WTC11 (cell line): ENCODE measurements at regions not wholly inside any gene's neighbourhood (a gene's known extent, or its start where the extent isn't known, plus 50 kb on each side); places are given as distances from the start of the nearest gene placed in this dataset.

Experiments used
- ATAC-seq: fragments of 200-7000 bp; cut with Tn5 transposase; 2 replicates; pipeline ENCODE4 v1.10.0; 2021; ENCODE audit warnings: mild to moderate bottlenecking, moderate library complexity
- CTCF ChIA-PET: fragments of 300-600 bp; sonication (Branson Sonifier 250); formaldehyde crosslinking; loops from one replicate; lab custom pipeline; 2021; ENCODE audit warnings: antibody characterized with exemption; lab: Charles Lee
- POLR2A ChIA-PET: fragments of 350-600 bp; sonication (Branson Sonifier 250); formaldehyde crosslinking; loops from one replicate; lab custom pipeline; 2021; ENCODE audit warnings: antibody characterized with exemption; lab: Charles Lee
- DNase-seq: peaks from one replicate; pipeline ENCODE4 v3.0.0; 2021; ENCODE audit warnings: low spot score
- H3K27ac Mint-ChIP-seq: 2 replicates; pipeline ENCODE4 v1.8.0; 2021; ENCODE audit warnings: mixed read lengths
- H3K27me3 Mint-ChIP-seq: 2 replicates; pipeline ENCODE4 v1.8.0; 2021; ENCODE audit warnings: low read depth, mild to moderate bottlenecking, moderate library complexity, mixed read lengths
- H3K36me3 Mint-ChIP-seq: 2 replicates; pipeline ENCODE4 v1.8.0; 2021; ENCODE audit warnings: mixed read lengths
- H3K4me1 Mint-ChIP-seq: 2 replicates; pipeline ENCODE4 v1.8.0; 2022; ENCODE audit warnings: mixed read lengths
- H3K4me3 Mint-ChIP-seq: 2 replicates; pipeline ENCODE4 v1.8.0; 2021; ENCODE audit warnings: mild to moderate bottlenecking, moderate library complexity, mixed read lengths
- H3K9me3 Mint-ChIP-seq: 2 replicates; pipeline ENCODE4 v1.8.0; 2021; ENCODE audit warnings: mixed read lengths
- ATF1 ChIP-seq: sonication (generic); formaldehyde crosslinking; IDR thresholded peaks from 2 replicates; pipeline ENCODE4 v1.8.1; 2023; ENCODE audit warnings: mild to moderate bottlenecking, moderate library complexity, missing genetic modification reagents
- CREB1 ChIP-seq: sonication (generic); formaldehyde crosslinking; IDR thresholded peaks from 2 replicates; pipeline ENCODE4 v1.8.0; 2023; ENCODE audit warnings: mild to moderate bottlenecking, missing genetic modification reagents
- CREM ChIP-seq: sonication (generic); formaldehyde crosslinking; IDR thresholded peaks from 2 replicates; pipeline ENCODE4 v1.8.1; 2022; ENCODE audit warnings: mild to moderate bottlenecking, missing genetic modification reagents, moderate library complexity
- ELF4 ChIP-seq: sonication (generic); formaldehyde crosslinking; IDR thresholded peaks from 2 replicates; pipeline ENCODE4 v1.8.1; 2022; ENCODE audit warnings: low read depth, mild to moderate bottlenecking, moderate library complexity, missing genetic modification reagents
- EMX1 ChIP-seq: fragments of 250-450 bp; sonication (Bioruptor Pico); IDR thresholded peaks from 2 replicates; pipeline ENCODE4 v1.8.0; 2021; ENCODE audit warnings: mild to moderate bottlenecking
- JAZF1 ChIP-seq: fragments of 250-450 bp; sonication (Bioruptor Pico); IDR thresholded peaks from 2 replicates; pipeline ENCODE4 v1.9.0; 2021; ENCODE audit warnings: moderate library complexity, mild to moderate bottlenecking, inconsistent platforms
- NFATC4 ChIP-seq: fragments of 250-450 bp; sonication (Bioruptor Pico); IDR thresholded peaks from 2 replicates; pipeline ENCODE4 v1.9.0; 2021; ENCODE audit warnings: mild to moderate bottlenecking
- PRRX2 ChIP-seq: fragments of 250-450 bp; sonication (Bioruptor Pico); IDR thresholded peaks from 2 replicates; pipeline ENCODE4 v1.8.0; 2021; ENCODE audit warnings: mild to moderate bottlenecking
- SMAD3 ChIP-seq: sonication (generic); formaldehyde crosslinking; IDR thresholded peaks from 2 replicates; pipeline ENCODE4 v1.8.0; 2022; ENCODE audit warnings: missing genetic modification reagents, mild to moderate bottlenecking, borderline replicate concordance
- TP53 ChIP-seq: sonication (generic); formaldehyde crosslinking; IDR thresholded peaks from 2 replicates; pipeline ENCODE4 v1.8.1; 2023; ENCODE audit warnings: mild to moderate bottlenecking, missing genetic modification reagents
- ZNF317 ChIP-seq: sonication (generic); formaldehyde crosslinking; IDR thresholded peaks from 2 replicates; pipeline ENCODE4 v1.8.1; 2023; ENCODE audit warnings: low read depth, mild to moderate bottlenecking, moderate library complexity, missing genetic modification reagents, borderline replicate concordance
- ZNF423 ChIP-seq: fragments of 250-450 bp; sonication (Bioruptor Pico); IDR thresholded peaks from 2 replicates; pipeline ENCODE4 v2.1.2; 2022; ENCODE audit warnings: mild to moderate bottlenecking, moderate library complexity
- TF ChIP-seq, protein P1 (sequence below): fragments of 250-450 bp; sonication (Bioruptor Pico); IDR thresholded peaks from 2 replicates; pipeline ENCODE4 v1.8.0; 2021; ENCODE audit warnings: mild to moderate bottlenecking
- TF ChIP-seq, protein P2 (sequence below): sonication (generic); formaldehyde crosslinking; conservative IDR thresholded peaks from 2 replicates; pipeline ENCODE4 v1.8.1; 2023; ENCODE audit warnings: mild to moderate bottlenecking, low read depth, missing genetic modification reagents, moderate library complexity
- TF ChIP-seq, protein P3 (sequence below): sonication (generic); formaldehyde crosslinking; IDR thresholded peaks from 2 replicates; pipeline ENCODE4 v1.8.0; 2022; ENCODE audit warnings: mild to moderate bottlenecking, missing genetic modification reagents
- TF ChIP-seq, protein P4 (sequence below): fragments of 250-450 bp; sonication (Bioruptor Pico); IDR thresholded peaks from 2 replicates; pipeline ENCODE4 v1.9.0; 2021; ENCODE audit warnings: mild to moderate bottlenecking, borderline replicate concordance
- TF ChIP-seq, protein P5 (sequence below): sonication (generic); formaldehyde crosslinking; IDR thresholded peaks from 2 replicates; pipeline ENCODE4 v1.8.0; 2022; ENCODE audit warnings: mild to moderate bottlenecking, missing genetic modification reagents
- TF ChIP-seq, protein P6 (sequence below): fragments of 250-450 bp; sonication (Bioruptor Pico); IDR thresholded peaks from 2 replicates; pipeline ENCODE4 v1.9.0; 2021; ENCODE audit warnings: mild to moderate bottlenecking
- TF ChIP-seq, protein P7 (sequence below): sonication (generic); formaldehyde crosslinking; IDR thresholded peaks from 2 replicates; pipeline ENCODE4 v1.8.1; 2023; ENCODE audit warnings: mild to moderate bottlenecking, moderate library complexity, missing genetic modification reagents
- TF ChIP-seq, protein P8 (sequence below): fragments of 250-450 bp; sonication (Bioruptor Pico); IDR thresholded peaks from 2 replicates; pipeline ENCODE4 v1.9.0; 2021; ENCODE audit warnings: moderate library complexity, mild to moderate bottlenecking, inconsistent platforms, borderline replicate concordance

DNA sequence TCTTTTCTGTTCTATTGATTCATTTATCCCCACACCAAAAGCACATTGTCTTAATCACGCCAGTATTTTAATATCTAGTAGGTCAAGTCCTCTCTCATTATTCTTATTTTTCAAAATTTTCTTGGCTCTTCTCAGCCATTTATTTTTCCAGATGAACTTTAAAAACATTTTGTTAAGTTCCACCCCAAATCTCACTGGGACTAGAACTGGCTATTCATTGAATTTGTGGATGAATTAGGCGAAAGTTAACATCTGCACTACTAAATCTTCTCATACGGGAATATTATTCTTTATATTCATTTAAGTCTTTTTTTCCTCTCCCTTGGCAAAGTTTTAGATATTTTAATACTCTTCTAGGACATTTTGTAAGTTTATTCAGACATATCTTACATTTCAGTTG is 295.2 kb upstream of the MGMT start:
- Mint-ChIP-seq H3K36me3 (no peaks in the 10 kb centered on the region), H3K27me3 (no peaks in the 10 kb centered on the region; the same call in 1 of the 2 replicates), H3K27ac (no peak overlapping the region), H3K9me3 (0 out of 2 replicates have a peak, but pooled peaks cover 3% of the 10 kb centered on the region), H3K4me1 (peaks cover 6% of the 10 kb centered on the region), H3K4me3 (no peak overlapping the region)
- TF ChIP-seq, protein P1, sequence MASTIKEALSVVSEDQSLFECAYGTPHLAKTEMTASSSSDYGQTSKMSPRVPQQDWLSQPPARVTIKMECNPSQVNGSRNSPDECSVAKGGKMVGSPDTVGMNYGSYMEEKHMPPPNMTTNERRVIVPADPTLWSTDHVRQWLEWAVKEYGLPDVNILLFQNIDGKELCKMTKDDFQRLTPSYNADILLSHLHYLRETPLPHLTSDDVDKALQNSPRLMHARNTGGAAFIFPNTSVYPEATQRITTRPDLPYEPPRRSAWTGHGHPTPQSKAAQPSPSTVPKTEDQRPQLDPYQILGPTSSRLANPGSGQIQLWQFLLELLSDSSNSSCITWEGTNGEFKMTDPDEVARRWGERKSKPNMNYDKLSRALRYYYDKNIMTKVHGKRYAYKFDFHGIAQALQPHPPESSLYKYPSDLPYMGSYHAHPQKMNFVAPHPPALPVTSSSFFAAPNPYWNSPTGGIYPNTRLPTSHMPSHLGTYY (CRISPR knock-in tag): no peak
- DNase-seq (no peak), ATAC-seq (no peak)
- ChIA-PET POLR2A (no interaction called here), CTCF (no interaction called here)

DNA sequence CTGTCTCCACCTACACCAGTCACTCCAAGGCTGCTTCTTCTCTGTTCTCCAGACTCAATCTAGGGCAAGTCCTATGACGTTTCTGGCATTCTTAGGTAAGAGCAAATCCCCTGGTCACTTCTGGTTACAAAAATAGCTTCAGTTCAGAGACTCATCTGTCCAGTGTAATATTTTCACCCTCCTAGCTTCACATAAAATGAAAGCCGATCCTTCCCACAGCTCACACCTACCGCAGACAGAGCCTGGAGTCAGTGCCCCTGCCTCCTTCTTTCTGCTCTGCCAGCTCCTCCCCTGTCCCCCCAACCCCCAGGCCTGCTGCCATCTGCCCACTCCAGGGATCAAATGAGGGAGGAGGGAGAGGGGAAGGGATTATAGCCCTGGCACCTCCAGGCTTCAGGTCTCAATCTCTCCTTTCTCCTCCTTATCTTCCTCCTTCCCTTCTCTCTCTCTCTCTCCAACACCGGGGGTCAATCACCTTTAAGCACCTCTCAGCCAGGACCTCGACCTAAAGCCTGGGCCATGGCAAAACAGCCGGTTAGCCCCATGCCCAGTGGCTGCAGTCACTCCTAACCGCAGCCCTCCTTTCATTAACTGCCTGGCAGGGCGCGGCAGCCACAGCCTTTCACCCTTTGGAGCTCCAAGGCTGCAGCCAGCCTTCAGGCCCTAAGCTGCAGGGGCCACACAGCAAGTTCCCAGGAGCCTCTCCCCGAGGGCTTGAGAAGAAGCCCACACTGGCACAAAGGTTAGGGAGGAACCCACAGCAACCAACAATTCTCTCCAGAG is 292.6 kb upstream of the MGMT start:
- H3K27ac Mint-ChIP-seq: no peak overlapping the region
- CTCF ChIA-PET: no interaction called here
- POLR2A ChIA-PET: no interaction called here

DNA sequence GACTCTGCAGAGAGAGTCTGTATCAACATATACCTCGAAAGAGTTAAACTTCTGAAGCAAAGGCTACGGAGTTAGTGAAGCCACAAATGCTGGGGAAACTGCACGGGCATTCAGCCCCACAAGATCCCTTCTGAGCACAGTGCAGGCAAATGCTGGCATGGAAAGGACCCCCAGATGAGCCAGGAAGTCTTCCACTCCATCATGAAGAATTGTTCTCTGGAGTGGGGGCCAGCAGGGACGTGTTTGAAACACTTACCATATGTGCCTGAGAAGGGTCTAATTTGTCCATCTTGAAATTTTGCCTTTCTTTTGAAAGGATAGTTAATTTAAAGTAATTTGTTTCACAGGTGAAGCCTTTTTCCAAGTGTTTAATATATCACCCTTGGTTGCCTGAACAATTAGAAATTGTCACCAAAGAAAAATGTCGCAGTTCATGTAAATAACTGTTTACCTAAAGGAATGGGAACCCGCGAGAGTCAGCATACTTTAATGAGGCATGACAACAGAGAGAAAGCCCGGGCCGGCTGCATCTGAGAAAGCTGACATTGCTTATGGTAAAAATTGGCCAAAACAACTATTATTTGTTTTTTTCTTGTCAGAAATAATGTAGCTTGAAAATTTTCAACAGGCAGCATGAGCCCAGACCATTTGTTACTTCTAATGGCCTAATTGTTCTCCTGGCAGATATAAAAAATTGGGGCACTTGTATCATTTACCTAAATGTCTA is 287.6 kb upstream of the MGMT start:
- Mint-ChIP-seq H3K4me3 (no peak overlapping the region), H3K27me3 (no peaks in the 10 kb centered on the region; the same call in 1 of the 2 replicates), H3K9me3 (no peaks in the 10 kb centered on the region), H3K4me1 (peaks cover 9% of the 10 kb centered on the region), H3K36me3 (no peaks in the 10 kb centered on the region), H3K27ac (no peak overlapping the region)
- ChIA-PET POLR2A (no interaction called here), CTCF (no interaction called here)
- no peak for DNase-seq
- no peak for ATAC-seq
- TF ChIP-seq ELF4 (CRISPR knock-in tag) (no peak), CREB1 (CRISPR knock-in tag) (no peak), EMX1 (CRISPR knock-in tag) (no peak), ZNF423 (CRISPR knock-in tag) (no peak), ZNF317 (CRISPR knock-in tag) (no peak), ATF1 (CRISPR knock-in tag) (no peak), JAZF1 (CRISPR knock-in tag) (no peak)
- TF ChIP-seq, protein P2, sequence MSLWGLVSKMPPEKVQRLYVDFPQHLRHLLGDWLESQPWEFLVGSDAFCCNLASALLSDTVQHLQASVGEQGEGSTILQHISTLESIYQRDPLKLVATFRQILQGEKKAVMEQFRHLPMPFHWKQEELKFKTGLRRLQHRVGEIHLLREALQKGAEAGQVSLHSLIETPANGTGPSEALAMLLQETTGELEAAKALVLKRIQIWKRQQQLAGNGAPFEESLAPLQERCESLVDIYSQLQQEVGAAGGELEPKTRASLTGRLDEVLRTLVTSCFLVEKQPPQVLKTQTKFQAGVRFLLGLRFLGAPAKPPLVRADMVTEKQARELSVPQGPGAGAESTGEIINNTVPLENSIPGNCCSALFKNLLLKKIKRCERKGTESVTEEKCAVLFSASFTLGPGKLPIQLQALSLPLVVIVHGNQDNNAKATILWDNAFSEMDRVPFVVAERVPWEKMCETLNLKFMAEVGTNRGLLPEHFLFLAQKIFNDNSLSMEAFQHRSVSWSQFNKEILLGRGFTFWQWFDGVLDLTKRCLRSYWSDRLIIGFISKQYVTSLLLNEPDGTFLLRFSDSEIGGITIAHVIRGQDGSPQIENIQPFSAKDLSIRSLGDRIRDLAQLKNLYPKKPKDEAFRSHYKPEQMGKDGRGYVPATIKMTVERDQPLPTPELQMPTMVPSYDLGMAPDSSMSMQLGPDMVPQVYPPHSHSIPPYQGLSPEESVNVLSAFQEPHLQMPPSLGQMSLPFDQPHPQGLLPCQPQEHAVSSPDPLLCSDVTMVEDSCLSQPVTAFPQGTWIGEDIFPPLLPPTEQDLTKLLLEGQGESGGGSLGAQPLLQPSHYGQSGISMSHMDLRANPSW (CRISPR knock-in tag): no peak
- TF ChIP-seq, protein P3, sequence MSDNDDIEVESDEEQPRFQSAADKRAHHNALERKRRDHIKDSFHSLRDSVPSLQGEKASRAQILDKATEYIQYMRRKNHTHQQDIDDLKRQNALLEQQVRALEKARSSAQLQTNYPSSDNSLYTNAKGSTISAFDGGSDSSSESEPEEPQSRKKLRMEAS (CRISPR knock-in tag): no peak
- TF ChIP-seq, protein P4, sequence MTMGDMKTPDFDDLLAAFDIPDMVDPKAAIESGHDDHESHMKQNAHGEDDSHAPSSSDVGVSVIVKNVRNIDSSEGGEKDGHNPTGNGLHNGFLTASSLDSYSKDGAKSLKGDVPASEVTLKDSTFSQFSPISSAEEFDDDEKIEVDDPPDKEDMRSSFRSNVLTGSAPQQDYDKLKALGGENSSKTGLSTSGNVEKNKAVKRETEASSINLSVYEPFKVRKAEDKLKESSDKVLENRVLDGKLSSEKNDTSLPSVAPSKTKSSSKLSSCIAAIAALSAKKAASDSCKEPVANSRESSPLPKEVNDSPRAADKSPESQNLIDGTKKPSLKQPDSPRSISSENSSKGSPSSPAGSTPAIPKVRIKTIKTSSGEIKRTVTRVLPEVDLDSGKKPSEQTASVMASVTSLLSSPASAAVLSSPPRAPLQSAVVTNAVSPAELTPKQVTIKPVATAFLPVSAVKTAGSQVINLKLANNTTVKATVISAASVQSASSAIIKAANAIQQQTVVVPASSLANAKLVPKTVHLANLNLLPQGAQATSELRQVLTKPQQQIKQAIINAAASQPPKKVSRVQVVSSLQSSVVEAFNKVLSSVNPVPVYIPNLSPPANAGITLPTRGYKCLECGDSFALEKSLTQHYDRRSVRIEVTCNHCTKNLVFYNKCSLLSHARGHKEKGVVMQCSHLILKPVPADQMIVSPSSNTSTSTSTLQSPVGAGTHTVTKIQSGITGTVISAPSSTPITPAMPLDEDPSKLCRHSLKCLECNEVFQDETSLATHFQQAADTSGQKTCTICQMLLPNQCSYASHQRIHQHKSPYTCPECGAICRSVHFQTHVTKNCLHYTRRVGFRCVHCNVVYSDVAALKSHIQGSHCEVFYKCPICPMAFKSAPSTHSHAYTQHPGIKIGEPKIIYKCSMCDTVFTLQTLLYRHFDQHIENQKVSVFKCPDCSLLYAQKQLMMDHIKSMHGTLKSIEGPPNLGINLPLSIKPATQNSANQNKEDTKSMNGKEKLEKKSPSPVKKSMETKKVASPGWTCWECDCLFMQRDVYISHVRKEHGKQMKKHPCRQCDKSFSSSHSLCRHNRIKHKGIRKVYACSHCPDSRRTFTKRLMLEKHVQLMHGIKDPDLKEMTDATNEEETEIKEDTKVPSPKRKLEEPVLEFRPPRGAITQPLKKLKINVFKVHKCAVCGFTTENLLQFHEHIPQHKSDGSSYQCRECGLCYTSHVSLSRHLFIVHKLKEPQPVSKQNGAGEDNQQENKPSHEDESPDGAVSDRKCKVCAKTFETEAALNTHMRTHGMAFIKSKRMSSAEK: no peak
- TF ChIP-seq, protein P5, sequence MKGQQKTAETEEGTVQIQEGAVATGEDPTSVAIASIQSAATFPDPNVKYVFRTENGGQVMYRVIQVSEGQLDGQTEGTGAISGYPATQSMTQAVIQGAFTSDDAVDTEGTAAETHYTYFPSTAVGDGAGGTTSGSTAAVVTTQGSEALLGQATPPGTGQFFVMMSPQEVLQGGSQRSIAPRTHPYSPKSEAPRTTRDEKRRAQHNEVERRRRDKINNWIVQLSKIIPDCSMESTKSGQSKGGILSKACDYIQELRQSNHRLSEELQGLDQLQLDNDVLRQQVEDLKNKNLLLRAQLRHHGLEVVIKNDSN: no peak
- TF ChIP-seq, protein P6, sequence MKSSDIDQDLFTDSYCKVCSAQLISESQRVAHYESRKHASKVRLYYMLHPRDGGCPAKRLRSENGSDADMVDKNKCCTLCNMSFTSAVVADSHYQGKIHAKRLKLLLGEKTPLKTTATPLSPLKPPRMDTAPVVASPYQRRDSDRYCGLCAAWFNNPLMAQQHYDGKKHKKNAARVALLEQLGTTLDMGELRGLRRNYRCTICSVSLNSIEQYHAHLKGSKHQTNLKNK (CRISPR knock-in tag): no peak

More for the DNA sequence above, 292.6 kb upstream of the MGMT start:
- Mint-ChIP-seq H3K36me3 (no peaks in the 10 kb centered on the region), H3K27me3 (no peaks in the 10 kb centered on the region; the same call in 1 of the 2 replicates), H3K9me3 (no peaks in the 10 kb centered on the region), H3K4me1 (peaks cover 3% of the 10 kb centered on the region), H3K4me3 (no peak overlapping the region)
- ATAC-seq: no peak
- TF ChIP-seq TP53 (CRISPR knock-in tag): no peak
- no peak for TF ChIP-seq CREM
- TF ChIP-seq PRRX2: no peak
- no peak for TF ChIP-seq SMAD3 (CRISPR knock-in tag)
- TF ChIP-seq, protein P7, sequence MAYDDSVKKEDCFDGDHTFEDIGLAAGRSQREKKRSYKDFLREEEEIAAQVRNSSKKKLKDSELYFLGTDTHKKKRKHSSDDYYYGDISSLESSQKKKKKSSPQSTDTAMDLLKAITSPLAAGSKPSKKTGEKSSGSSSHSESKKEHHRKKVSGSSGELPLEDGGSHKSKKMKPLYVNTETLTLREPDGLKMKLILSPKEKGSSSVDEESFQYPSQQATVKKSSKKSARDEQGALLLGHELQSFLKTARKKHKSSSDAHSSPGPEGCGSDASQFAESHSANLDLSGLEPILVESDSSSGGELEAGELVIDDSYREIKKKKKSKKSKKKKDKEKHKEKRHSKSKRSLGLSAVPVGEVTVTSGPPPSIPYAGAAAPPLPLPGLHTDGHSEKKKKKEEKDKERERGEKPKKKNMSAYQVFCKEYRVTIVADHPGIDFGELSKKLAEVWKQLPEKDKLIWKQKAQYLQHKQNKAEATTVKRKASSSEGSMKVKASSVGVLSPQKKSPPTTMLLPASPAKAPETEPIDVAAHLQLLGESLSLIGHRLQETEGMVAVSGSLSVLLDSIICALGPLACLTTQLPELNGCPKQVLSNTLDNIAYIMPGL (CRISPR knock-in tag): no peak
- TF ChIP-seq, protein P8, sequence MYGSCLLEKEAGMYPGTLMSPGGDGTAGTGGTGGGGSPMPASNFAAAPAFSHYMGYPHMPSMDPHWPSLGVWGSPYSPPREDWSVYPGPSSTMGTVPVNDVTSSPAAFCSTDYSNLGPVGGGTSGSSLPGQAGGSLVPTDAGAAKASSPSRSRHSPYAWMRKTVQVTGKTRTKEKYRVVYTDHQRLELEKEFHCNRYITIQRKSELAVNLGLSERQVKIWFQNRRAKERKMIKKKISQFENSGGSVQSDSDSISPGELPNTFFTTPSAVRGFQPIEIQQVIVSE (CRISPR knock-in tag): no peak
- TF ChIP-seq NFATC4 (CRISPR knock-in tag): no peak
- DNase-seq: no peak
